ENCODE measurements at regions not wholly inside any gene's neighbourhood (a gene's known extent, or its start where the extent isn't known, plus 50 kb on each side); places are given as distances from the start of the nearest gene placed in this dataset.

DNA sequence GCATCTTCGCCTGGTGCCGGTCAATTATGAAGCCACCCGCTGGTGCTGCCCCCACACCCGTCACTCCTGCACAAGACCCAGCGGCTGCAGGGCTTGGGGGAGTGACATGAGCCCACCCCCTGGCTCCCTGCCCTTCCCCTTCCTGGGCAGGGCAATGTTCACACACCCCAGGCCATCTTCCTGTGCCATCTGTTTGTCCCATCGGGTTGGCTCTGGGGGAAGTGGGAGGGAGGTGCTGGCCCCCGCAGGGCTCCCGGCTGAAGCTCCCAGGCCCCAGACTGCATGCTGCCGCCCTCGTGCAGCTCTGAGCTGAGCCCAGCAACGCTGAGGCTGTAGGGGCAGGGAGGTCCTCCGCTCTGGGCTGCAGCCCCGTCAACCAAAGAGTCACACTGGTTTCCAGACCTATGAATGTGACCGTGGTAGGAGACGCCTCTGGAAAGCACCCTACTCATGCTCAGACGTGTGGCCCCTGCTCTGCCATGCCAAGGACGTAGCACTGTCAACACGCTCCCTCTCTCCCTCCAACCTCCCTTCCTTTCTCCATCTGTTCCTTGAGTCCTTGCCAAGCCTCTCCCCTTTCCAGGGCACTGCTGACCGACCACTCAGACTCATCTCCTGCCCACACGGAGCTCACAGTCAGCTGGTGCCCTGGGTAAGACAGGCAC, 140.4 kb downstream of the ENGASE start:
- TF ChIP-seq, protein P1, sequence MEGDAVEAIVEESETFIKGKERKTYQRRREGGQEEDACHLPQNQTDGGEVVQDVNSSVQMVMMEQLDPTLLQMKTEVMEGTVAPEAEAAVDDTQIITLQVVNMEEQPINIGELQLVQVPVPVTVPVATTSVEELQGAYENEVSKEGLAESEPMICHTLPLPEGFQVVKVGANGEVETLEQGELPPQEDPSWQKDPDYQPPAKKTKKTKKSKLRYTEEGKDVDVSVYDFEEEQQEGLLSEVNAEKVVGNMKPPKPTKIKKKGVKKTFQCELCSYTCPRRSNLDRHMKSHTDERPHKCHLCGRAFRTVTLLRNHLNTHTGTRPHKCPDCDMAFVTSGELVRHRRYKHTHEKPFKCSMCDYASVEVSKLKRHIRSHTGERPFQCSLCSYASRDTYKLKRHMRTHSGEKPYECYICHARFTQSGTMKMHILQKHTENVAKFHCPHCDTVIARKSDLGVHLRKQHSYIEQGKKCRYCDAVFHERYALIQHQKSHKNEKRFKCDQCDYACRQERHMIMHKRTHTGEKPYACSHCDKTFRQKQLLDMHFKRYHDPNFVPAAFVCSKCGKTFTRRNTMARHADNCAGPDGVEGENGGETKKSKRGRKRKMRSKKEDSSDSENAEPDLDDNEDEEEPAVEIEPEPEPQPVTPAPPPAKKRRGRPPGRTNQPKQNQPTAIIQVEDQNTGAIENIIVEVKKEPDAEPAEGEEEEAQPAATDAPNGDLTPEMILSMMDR (optimal IDR thresholded peaks at IDR 0.05 in 1 of 3, IDR thresholded peaks at IDR 0.05 in 1 of 3, conservative IDR thresholded peaks at IDR 0.05 in 1 of 3; ENCODE audit: extremely low read depth in 1 of 3, insufficient read depth in 2 of 3, low read length in 3 of 3): no peak
- TF ChIP-seq EZH2 (IDR thresholded peaks at IDR 0.05; ENCODE audit: low read length): peak; percentile 46

Measured in keratinocyte (primary cell).